Iris pigment epithelial cell (primary cell): ENCODE measurements at regions not wholly inside any gene's neighbourhood (a gene's known extent, or its start where the extent isn't known, plus 50 kb on each side); places are given as distances from the start of the nearest gene placed in this dataset.

Experiments used
- DNase-seq: peaks from one replicate; pipeline ENCODE4 v3.0.0-alpha.2; 2011; ENCODE audit warnings: low read depth

DNA sequence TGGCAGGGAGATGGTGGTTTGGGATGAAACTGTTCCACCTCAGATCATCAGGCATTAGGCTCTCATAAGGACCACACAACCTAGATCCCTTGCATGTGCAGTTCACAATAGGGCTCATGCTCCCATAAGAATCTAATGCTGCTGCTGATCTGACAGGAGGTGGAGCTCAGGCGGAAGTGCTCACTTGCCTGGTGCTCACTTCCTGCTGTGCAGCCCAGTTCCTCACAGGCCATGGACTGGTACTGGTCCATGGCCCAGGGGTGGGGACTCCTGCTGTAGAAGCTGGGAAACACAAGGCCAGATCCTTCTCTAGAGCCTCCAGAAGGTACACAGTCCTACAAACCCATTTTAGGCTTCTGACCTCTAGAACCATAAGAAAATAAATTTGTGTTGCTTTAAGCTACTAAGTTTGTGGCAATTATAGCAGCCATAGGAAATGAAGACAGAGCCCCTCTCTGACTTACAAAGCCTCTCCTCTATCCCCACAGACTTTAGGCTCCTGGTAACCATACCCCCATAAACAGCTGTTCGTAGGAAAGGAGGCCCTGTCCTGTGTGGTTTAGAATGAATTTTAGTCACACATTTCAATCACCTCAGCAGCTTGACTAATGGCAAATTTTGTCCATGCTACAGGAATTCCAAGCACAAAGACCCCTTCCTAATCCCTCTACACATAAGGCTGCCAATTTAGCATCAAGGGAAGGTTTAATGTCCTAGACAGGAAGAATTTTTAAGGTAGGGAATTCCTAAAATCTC lies 206.1 kb upstream of the PHYHIPL start:
- DNase-seq: no peak

DNA sequence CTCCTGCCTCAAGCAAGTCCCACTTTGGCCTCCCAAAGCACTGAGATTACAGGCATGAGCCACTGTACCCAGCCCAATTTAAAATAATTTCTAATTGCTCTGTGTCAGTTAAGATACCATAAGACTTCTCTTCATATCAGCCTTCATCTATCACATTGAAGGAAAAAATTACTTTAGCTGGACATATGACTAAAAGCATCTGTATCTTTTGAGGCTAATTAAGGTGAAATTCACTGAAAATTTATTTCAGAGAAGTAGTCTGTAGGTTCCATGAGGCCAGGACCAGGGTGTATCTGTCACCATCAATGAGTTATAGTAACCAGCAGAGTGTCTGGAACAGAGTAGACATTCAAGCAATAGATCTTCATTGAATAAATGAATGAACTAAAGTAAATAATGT lies 205.2 kb upstream of the PHYHIPL start:
- DNase-seq: no peak

GRCh38 chr10:58971796-58972491 lies 204.5 kb upstream of the PHYHIPL start:
- no peak for DNase-seq

GRCh38 chr10:58972576-58973234 lies 203.7 kb upstream of the PHYHIPL start:
- no peak for DNase-seq

GRCh38 chr10:58973235-58973595 lies 203.2 kb upstream of the PHYHIPL start:
- DNase-seq: no peak

GRCh38 chr10:58976254-58976653 lies 200.2 kb upstream of the PHYHIPL start:
- no peak for DNase-seq

DNA sequence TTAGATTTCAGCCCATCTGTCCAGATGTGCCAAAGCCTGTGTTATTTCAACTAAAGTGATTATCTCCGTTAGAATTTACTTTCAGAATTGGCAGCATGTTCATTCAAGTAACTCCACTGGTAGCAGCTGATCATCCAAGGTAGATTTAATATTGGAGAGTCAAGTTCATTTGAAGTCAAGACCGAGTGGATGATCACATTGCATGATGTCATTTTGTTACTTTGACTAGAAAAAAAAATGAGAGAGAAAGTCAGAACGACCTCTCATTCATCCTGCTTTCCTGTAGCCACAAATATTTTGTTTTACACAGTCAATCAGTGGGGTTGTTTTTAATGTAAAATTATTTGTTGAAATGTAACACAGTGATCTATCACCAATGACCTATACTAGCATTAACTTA lies 196.7 kb upstream of the PHYHIPL start:
- DNase-seq: no peak

DNA sequence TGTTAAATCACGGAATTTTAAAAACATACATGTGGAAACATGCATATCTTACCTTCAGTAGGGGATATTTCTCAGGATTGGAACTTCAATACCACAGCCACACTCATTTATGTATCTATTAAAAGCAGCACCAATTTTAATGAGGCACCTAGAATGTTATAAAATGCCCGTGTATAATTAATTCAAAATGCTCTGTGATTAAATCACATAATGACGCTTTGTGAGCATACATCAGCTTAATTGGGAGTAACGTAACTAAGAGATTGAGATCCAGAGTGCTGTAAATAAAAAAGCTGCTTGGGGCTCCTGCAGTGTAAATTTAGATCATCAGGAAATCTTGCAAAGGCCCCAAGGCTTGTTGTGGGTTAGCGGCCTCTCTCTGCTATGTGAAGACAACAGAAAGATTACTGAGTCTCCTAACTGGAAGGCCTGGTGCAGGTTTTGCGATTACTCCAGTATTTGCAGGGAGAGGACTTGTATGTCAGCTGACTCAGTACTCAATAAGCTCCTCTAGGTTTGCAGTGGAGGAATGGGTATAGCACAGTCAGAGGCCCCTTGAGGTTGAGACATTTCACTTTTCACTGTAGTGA lies 195.5 kb upstream of the PHYHIPL start:
- no peak for DNase-seq

- no peak for DNase-seq
These were observed 194.6 kb upstream of the PHYHIPL start for GRCh38 chr10:58981846-58982245.

GRCh38 chr10:58982470-58983239 lies 193.8 kb upstream of the PHYHIPL start:
- DNase-seq: no peak

DNA sequence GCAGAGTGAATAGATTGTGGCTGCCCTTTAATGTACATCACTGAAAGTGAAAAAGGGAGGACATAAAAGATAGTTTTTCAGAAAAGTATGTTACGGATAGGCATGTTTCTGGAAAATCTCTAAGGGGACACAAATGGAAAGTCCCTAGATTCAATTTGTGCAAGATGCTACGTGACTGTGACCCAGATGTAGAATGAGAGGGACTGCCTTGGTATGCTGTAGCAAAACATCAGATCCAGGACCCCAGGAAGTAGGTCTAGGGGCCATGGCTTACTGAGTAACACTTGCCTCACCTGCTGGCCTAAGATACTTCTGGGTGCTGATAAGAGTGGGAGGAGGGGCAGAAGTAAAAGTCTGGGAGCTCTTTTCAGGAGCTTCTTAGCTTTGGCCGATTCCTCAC lies 191.2 kb upstream of the PHYHIPL start:
- no peak for DNase-seq

GRCh38 chr10:58989486-58990039 lies 186.9 kb upstream of the PHYHIPL start:
- no peak for DNase-seq

- no peak for DNase-seq
These were observed 185.8 kb upstream of the PHYHIPL start for GRCh38 chr10:58990693-58991092.

- DNase-seq: no peak
These were observed 184.6 kb upstream of the PHYHIPL start for GRCh38 chr10:58991856-58992255.

- DNase-seq: no peak
These were observed 183.5 kb upstream of the PHYHIPL start for GRCh38 chr10:58992830-58993460.

DNA sequence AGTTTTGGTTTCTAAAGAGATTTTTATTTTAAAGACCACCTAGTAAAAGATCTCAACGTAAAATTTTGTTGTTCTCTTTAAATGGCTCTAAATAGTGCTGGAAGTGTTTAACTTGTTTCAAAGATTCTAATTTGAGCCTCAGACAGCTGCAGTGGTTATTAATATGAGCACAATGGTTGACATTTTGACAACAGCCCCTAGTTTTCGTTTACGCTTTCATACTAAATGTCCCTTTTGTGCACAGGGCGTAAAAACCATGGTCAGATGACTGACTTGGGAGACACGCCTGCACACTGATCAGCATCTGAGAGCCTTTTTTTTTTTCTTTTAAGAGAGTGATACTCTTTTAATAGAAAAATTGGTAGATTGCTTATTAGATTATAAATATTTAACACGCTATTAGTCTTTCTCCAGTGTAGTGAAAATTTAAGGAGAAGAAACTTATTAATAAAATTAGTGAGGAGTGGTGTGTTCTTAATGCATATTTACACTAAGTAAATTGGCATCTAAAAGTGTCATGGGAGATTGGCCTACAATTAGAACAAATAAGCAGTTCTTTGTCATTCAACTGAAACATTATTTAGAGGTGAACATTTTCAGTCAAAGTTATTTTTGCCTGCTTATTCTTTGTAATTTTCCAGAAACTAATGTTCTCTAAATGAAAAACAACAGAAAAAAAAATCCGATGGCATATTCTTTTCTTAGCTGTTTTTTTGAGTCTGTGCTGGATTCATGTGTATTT lies 182.8 kb upstream of the PHYHIPL start:
- no peak for DNase-seq

DNA sequence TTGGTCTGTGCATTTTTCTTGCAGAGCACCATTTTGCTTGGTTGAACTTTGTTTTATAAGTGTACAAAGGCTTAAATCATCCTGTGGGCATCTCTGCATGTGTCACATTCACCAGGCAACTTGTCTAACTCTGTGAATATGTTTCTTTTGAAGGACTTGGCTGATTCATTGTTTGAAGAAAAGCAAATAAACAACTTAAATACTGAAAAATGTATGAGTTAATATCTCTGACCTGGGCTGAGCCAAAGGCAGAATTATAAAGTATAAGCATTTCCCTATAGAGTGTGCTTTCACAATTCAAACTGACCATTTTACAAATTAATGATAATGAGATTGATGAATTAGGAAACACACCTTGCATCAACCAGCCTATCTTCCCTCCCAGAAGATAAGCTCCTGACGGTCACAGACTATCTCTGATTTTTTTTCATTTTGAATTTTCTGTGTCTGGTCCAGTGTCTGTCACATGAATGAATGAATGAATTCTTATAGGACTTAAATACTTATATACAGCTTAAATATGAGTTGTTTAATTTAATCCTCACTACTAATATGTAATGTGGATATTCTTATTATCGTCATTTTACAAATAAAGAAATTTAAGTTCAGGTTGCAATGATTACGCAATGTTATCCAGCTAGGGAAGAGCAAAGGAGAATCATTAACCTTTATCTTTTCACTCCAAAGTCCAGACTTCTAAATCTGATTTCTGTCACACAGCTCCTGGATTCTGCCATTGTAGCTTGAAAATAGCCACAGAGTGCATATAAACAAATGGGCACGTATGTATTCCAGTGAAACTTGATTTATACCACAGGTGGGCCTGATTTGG lies 182.0 kb upstream of the PHYHIPL start:
- peak; percentile 27 for DNase-seq

GRCh38 chr10:58995058-58995596 lies 181.3 kb upstream of the PHYHIPL start:
- DNase-seq: no peak

DNA sequence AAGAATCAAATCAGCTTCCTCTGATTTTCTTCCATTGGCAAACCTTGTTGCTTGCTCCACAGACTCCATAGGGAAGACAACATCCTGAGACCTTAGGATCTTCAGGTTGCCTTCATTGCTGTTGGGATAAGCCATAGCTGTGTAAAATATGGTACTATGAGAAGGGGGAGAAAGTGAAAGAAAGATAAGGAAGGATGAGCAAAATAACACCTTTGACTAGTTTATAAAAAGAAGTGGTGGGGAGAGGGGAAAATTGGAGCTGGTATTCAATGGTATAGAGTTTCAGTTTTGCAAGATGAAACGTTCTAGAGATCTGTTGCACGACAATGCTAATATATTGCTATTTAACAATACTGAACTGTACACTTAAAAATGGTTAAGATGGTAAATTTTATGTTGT lies 180.4 kb upstream of the PHYHIPL start:
- no peak for DNase-seq
